Bronchial epithelial cell (primary cell): ENCODE measurements at regions not wholly inside any gene's neighbourhood (a gene's known extent, or its start where the extent isn't known, plus 50 kb on each side); places are given as distances from the start of the nearest gene placed in this dataset.

ENCODE experiments used
- DNase-seq: peaks from one replicate; pipeline ENCODE4 v3.0.0-alpha.2; 2010; ENCODE audit warnings: low read depth
- FAIRE-seq: peaks from 2 replicates; lab custom pipeline; 2011; peaks lifted over from hg19 to GRCh38; lab: Jason Lieb, UNC
- H3K27me3 ChIP-seq: 2 replicates; pipeline ENCODE4 v1.5.1; 2011; ENCODE audit warnings: low read length; ENCODE audit not compliant: control insufficient read depth, insufficient read depth
- H3K36me3 ChIP-seq: 2 replicates; pipeline ENCODE4 v1.5.1; 2011; ENCODE audit warnings: low read length; ENCODE audit not compliant: control insufficient read depth, insufficient read depth
- H3K4me3 ChIP-seq: 2 replicates; pipeline ENCODE4 v1.5.1; 2011; ENCODE audit warnings: mild to moderate bottlenecking, low read depth, low read length, control low read depth
- TF ChIP-seq, protein P1 (sequence below): IDR thresholded peaks from 2 replicates; pipeline ENCODE4 v1.5.1; 2011; ENCODE audit warnings: mild to moderate bottlenecking, moderate library complexity, low read length, control low read depth, inconsistent platforms; ENCODE audit not compliant: insufficient read depth, severe bottlenecking

- TF ChIP-seq, protein P1, sequence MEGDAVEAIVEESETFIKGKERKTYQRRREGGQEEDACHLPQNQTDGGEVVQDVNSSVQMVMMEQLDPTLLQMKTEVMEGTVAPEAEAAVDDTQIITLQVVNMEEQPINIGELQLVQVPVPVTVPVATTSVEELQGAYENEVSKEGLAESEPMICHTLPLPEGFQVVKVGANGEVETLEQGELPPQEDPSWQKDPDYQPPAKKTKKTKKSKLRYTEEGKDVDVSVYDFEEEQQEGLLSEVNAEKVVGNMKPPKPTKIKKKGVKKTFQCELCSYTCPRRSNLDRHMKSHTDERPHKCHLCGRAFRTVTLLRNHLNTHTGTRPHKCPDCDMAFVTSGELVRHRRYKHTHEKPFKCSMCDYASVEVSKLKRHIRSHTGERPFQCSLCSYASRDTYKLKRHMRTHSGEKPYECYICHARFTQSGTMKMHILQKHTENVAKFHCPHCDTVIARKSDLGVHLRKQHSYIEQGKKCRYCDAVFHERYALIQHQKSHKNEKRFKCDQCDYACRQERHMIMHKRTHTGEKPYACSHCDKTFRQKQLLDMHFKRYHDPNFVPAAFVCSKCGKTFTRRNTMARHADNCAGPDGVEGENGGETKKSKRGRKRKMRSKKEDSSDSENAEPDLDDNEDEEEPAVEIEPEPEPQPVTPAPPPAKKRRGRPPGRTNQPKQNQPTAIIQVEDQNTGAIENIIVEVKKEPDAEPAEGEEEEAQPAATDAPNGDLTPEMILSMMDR: no peak
- Histone ChIP-seq H3K27me3 (no peaks in the 10 kb centered on the region), H3K36me3 (no peaks in the 10 kb centered on the region), H3K4me3 (no peak overlapping the region)
- FAIRE-seq (no peak), DNase-seq (no peak)
These were observed 455.4 kb upstream of the CNTN5 start for GRCh38 chr11:98565311-98565710.

GRCh38 chr11:98566978-98567377 is 453.8 kb upstream of the CNTN5 start:
- H3K36me3 ChIP-seq: no peaks in the 10 kb centered on the region
- H3K4me3 ChIP-seq: no peak overlapping the region
- DNase-seq (no peak), FAIRE-seq (no peak)
- no peaks in the 10 kb centered on the region for H3K27me3 ChIP-seq
- TF ChIP-seq, protein P1: no peak

- Histone ChIP-seq H3K4me3 (no peak overlapping the region), H3K36me3 (no peaks in the 10 kb centered on the region), H3K27me3 (no peaks in the 10 kb centered on the region)
- FAIRE-seq: no peak
- DNase-seq: peak; percentile 40
- TF ChIP-seq, protein P1: no peak
These were observed 452.7 kb upstream of the CNTN5 start for GRCh38 chr11:98568013-98568412.

- DNase-seq: no peak
- Histone ChIP-seq H3K4me3 (no peak overlapping the region), H3K36me3 (no peaks in the 10 kb centered on the region), H3K27me3 (no peaks in the 10 kb centered on the region)
- TF ChIP-seq, protein P1: no peak
- no peak for FAIRE-seq
These were observed 447.8 kb upstream of the CNTN5 start for GRCh38 chr11:98572941-98573340.

GRCh38 chr11:98587884-98588283 is 432.9 kb upstream of the CNTN5 start:
- H3K4me3 ChIP-seq: no peak overlapping the region
- FAIRE-seq: no peak
- TF ChIP-seq, protein P1: no peak
- H3K27me3 ChIP-seq: no peaks in the 10 kb centered on the region
- no peaks in the 10 kb centered on the region for H3K36me3 ChIP-seq
- no peak for DNase-seq

GRCh38 chr11:98589967-98590366 is 430.8 kb upstream of the CNTN5 start:
- no peak for DNase-seq
- Histone ChIP-seq H3K36me3 (no peaks in the 10 kb centered on the region), H3K4me3 (no peak overlapping the region), H3K27me3 (no peaks in the 10 kb centered on the region)
- TF ChIP-seq, protein P1: no peak
- no peak for FAIRE-seq
